GM23338 (cell line): ENCODE measurements at regions not wholly inside any gene's neighbourhood (a gene's known extent, or its start where the extent isn't known, plus 50 kb on each side); places are given as distances from the start of the nearest gene placed in this dataset.
"Not testable (repeated sequence)": the region's sequence is repeated elsewhere in the genome, so short reads cannot be mapped to it uniquely, and the experiment has no call there.

Experiments used
- ATAC-seq: fragments of 200-7000 bp; cut with Tn5 transposase; 3 replicates; pipeline ENCODE4 v1.9.1; 2020
- DNase-seq: peaks from one replicate; pipeline ENCODE4 v3.0.0-alpha.2; 2015; ENCODE audit warnings: low spot score
- H2AFZ ChIP-seq: fragments of 200-600 bp; sonication (generic); 2 replicates; pipeline ENCODE4 v1.8.0; 2016; ENCODE audit warnings: antibody characterized with exemption, mild to moderate bottlenecking, moderate library complexity
- H3F3A ChIP-seq: fragments of 200-600 bp; sonication (generic); replicated peaks from 2 replicates; pipeline ENCODE4 v1.8.0; 2017; ENCODE audit warnings: antibody characterized with exemption, mixed run types, low read depth
- H3K27ac ChIP-seq: fragments of 200-600 bp; sonication (generic); 2 replicates; pipeline ENCODE4 v1.6.1; 2016; ENCODE audit warnings: low read depth
- H3K27me3 ChIP-seq: fragments of 200-600 bp; sonication (generic); 2 replicates; pipeline ENCODE4 v1.8.0; 2016; ENCODE audit warnings: mild to moderate bottlenecking, mixed run types, moderate library complexity; ENCODE audit not compliant: insufficient read depth
- H3K36me3 ChIP-seq: fragments of 200-600 bp; sonication (generic); 2 replicates; pipeline ENCODE4 v1.8.0; 2016; ENCODE audit warnings: mild to moderate bottlenecking; ENCODE audit not compliant: insufficient read depth
- H3K4me1 ChIP-seq: fragments of 200-600 bp; sonication (generic); 2 replicates; pipeline ENCODE4 v1.8.0; 2016; ENCODE audit warnings: mild to moderate bottlenecking, moderate library complexity; ENCODE audit not compliant: insufficient read depth
- H3K4me2 ChIP-seq: fragments of 200-600 bp; sonication (generic); 2 replicates; pipeline ENCODE4 v1.7.1; 2017; ENCODE audit warnings: mixed run types
- H3K4me3 ChIP-seq: fragments of 200-600 bp; sonication (generic); 2 replicates; pipeline ENCODE4 v1.6.1; 2016; ENCODE audit warnings: mixed run types
- H3K79me2 ChIP-seq: fragments of 200-600 bp; sonication (generic); replicated peaks from 2 replicates; pipeline ENCODE4 v1.8.0; 2017; ENCODE audit warnings: mild to moderate bottlenecking; ENCODE audit not compliant: insufficient read depth
- H3K9me2 ChIP-seq: fragments of 200-600 bp; sonication (generic); 2 replicates; pipeline ENCODE4 v1.8.0; 2017; ENCODE audit not compliant: insufficient read depth
- H4K20me1 ChIP-seq: fragments of 200-600 bp; sonication (generic); replicated peaks from 2 replicates; pipeline ENCODE4 v1.8.0; 2017; ENCODE audit warnings: mild to moderate bottlenecking; ENCODE audit not compliant: insufficient read depth
- H3K27ac Mint-ChIP-seq: 2 replicates; pipeline ENCODE4 v1.8.0; 2020; ENCODE audit warnings: inconsistent platforms, mild to moderate bottlenecking, moderate library complexity, mixed read lengths
- H3K27me3 Mint-ChIP-seq: 3 replicates; pipeline ENCODE4 v1.8.0; 2022; ENCODE audit warnings: low read depth, mild to moderate bottlenecking, moderate library complexity, mixed read lengths, inconsistent platforms; ENCODE audit not compliant: insufficient read depth, poor library complexity
- H3K36me3 Mint-ChIP-seq: 3 replicates; pipeline ENCODE4 v1.8.0; 2021; ENCODE audit warnings: low read depth, mild to moderate bottlenecking, inconsistent platforms, moderate library complexity, mixed read lengths
- H3K4me1 Mint-ChIP-seq: 3 replicates; pipeline ENCODE4 v1.8.0; 2020; ENCODE audit warnings: mild to moderate bottlenecking, inconsistent platforms, mixed read lengths
- H3K4me3 Mint-ChIP-seq: 3 replicates; pipeline ENCODE4 v1.8.0; 2021; ENCODE audit warnings: moderate library complexity, mild to moderate bottlenecking, inconsistent platforms, mixed read lengths
- H3K9me3 Mint-ChIP-seq: 3 replicates; pipeline ENCODE4 v1.8.0; 2020; ENCODE audit warnings: moderate library complexity, mild to moderate bottlenecking, inconsistent platforms, mixed read lengths

DNA sequence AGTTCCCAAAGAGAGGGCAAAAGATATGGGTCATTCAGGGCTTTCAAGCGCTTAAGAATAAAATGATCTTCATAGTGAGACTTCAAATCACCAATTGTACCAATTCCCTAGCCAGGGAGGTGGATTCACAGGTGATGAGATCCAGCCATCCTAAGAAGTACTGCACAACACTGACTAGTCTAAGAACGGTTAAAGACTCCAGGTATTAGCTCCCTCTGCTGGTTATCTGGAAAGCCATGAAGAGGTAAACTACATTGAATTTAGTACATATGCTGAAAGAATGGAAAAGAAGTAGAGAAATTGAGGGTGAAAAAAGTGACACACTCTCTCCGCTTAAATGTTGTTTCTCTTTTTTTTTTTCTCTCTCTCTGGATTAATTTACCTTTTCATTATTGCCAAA, 87.4 kb upstream of the HSFY1 start:
- H3K4me2 ChIP-seq, H3K4me1 ChIP-seq, H3K4me3 ChIP-seq, H3K27ac ChIP-seq, H2AFZ ChIP-seq, H3K9me2 ChIP-seq, DNase-seq, H3K27me3 Mint-ChIP-seq, H3K4me3 Mint-ChIP-seq, H3K79me2 ChIP-seq, H3K4me1 Mint-ChIP-seq, H4K20me1 ChIP-seq, H3K27ac Mint-ChIP-seq, H3K36me3 Mint-ChIP-seq, H3K36me3 ChIP-seq, H3F3A ChIP-seq, H3K27me3 ChIP-seq, H3K9me3 Mint-ChIP-seq: not testable (repeated sequence)
- ATAC-seq, result peak; percentile 68

DNA sequence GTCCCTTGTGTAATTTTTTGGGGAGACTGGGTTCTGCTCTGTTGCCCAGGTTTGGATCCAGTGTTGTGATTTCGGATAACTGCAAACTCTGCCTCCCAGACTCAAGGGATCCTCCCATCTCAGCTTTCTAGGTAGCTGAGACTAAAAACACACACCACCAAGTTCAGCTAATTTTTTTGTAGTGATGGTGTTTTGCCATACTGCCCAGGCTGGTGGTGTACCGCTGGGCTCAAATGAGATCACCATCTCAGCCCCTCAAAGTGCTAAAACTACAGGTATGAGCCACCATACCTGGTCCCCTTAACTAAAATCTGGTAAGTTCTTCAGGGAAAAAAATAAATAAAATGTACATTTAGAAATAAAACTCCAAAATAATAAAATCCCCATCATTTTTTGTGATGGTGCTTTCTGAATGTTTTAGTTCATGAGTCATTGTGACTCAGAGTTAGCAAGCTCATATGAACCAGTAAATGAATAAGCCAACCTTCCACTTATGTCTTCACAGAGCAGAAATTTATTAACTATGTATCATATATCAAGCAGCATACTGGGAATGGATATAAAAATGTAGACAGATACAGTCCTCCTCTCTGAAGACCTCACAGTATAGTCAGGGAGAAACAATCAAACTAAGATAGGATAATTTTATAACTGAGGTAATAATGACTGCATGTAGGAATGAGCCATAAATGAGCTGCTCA, 85.2 kb upstream of the HSFY1 start:
- H3K4me1 Mint-ChIP-seq, H3K27ac Mint-ChIP-seq, H3K79me2 ChIP-seq, H3K27ac ChIP-seq, H4K20me1 ChIP-seq, ATAC-seq, H2AFZ ChIP-seq, H3K4me3 ChIP-seq, DNase-seq, H3F3A ChIP-seq, H3K36me3 Mint-ChIP-seq, H3K9me3 Mint-ChIP-seq, H3K27me3 Mint-ChIP-seq, H3K27me3 ChIP-seq, H3K9me2 ChIP-seq, H3K4me1 ChIP-seq, H3K4me2 ChIP-seq, H3K36me3 ChIP-seq, H3K4me3 Mint-ChIP-seq: not testable (repeated sequence)

DNA sequence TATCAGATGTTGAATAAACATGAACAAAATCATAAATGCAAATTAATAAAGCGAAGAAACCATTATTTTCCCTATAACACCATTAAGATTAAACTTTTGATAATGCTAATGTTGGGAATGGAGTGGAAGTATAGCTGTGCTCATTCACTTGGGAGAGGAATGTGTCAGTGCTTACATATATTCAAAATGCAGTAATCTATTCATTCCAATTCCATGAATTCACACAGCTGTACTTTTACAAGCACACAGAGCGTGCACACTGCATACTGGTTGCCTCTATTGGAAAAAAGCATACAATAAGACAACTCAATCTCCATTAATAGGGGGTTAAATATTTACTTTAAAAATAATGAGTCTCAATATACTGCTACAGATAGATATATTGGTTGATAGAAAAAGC, 81.7 kb upstream of the HSFY1 start:
- not testable (repeated sequence) for H3F3A ChIP-seq, H3K4me2 ChIP-seq, H3K79me2 ChIP-seq, H3K4me1 ChIP-seq, H3K4me1 Mint-ChIP-seq, H3K27ac Mint-ChIP-seq, H3K27ac ChIP-seq, H3K4me3 Mint-ChIP-seq, H3K36me3 ChIP-seq, H3K36me3 Mint-ChIP-seq, ATAC-seq, H3K9me3 Mint-ChIP-seq, DNase-seq, H3K9me2 ChIP-seq, H2AFZ ChIP-seq, H3K27me3 ChIP-seq, H3K4me3 ChIP-seq, H4K20me1 ChIP-seq, H3K27me3 Mint-ChIP-seq

DNA sequence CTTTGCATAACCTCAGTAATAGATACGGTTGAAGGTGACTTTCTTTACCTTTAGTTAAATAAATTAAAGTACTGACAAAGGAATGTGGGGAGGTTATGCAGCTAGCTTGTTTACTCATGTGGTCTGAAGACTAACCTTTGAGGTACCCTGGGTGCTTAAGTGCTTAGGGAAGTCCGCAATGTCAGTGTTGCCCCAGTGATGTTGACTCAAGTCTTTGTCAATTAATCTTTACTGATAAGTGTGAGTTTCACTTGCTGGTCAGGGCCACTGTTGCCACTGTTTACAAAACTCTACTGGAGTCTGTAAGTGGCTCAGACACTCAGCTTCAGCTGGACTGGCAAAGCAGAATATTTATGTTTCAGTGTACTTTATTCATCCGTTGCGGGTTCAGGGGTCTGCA, 79.9 kb upstream of the HSFY1 start:
- H4K20me1 ChIP-seq, H3K36me3 ChIP-seq, H3K9me2 ChIP-seq, H3K27me3 Mint-ChIP-seq, ATAC-seq, H3K79me2 ChIP-seq, H3F3A ChIP-seq, H3K4me3 Mint-ChIP-seq, H3K36me3 Mint-ChIP-seq, H3K4me1 ChIP-seq, H3K27ac Mint-ChIP-seq, H3K4me1 Mint-ChIP-seq, H3K27ac ChIP-seq, H3K4me3 ChIP-seq, H3K9me3 Mint-ChIP-seq, DNase-seq, H3K27me3 ChIP-seq, H3K4me2 ChIP-seq, H2AFZ ChIP-seq: not testable (repeated sequence)

GRCh38 chrY:18483354-18483753, 63.2 kb upstream of the HSFY1 start:
- not testable (repeated sequence) for H3K27ac Mint-ChIP-seq, H2AFZ ChIP-seq, H3K4me2 ChIP-seq, H3K27ac ChIP-seq, H3F3A ChIP-seq, H3K79me2 ChIP-seq, H4K20me1 ChIP-seq, H3K9me3 Mint-ChIP-seq, H3K4me1 ChIP-seq, H3K4me3 Mint-ChIP-seq, H3K27me3 Mint-ChIP-seq, ATAC-seq, H3K4me3 ChIP-seq, H3K27me3 ChIP-seq, H3K4me1 Mint-ChIP-seq, H3K9me2 ChIP-seq, DNase-seq, H3K36me3 ChIP-seq, H3K36me3 Mint-ChIP-seq
